NAMALWA (cell line): ENCODE measurements at regions not wholly inside any gene's neighbourhood (a gene's known extent, or its start where the extent isn't known, plus 50 kb on each side); places are given as distances from the start of the nearest gene placed in this dataset.
A peak's percentile ranks its signal among the peaks of the same experiment; 100 is the strongest.
"Not testable (repeated sequence)": the region's sequence is repeated elsewhere in the genome, so short reads cannot be mapped to it uniquely, and the experiment has no call there.

Source experiments
- DNase-seq: peaks from one replicate; pipeline ENCODE4 v3.0.0-alpha.2; 2015; ENCODE audit warnings: low spot score

DNA sequence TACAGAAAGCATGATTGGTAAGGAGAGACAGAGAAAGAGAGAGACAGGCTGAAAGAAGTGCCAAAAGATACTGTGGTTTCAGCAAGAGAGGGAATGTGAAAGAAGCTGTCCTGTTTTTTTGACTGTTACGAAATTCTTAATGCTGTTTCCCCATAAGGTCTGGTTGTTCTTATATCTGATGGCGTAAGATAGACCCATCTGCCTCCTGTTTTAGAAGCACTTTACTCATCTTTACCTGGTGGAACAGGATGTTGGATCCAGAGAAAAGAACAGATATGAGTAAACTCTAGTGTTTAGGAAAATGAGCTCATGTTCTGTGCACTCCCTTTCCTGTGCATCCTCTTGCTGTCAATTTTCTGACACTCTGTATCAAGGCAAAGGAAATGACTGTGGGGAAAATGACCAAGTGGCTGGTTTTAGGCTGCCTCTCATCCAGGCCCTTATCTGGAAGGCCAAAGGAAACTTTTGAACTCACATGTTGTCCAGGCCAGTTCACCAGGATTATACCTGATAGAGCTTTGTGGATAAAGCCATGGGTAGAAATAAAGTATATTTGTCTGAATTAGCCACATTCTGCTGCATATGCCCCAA, 311.7 kb upstream of the HTR2C start:
- no peak for DNase-seq

DNA sequence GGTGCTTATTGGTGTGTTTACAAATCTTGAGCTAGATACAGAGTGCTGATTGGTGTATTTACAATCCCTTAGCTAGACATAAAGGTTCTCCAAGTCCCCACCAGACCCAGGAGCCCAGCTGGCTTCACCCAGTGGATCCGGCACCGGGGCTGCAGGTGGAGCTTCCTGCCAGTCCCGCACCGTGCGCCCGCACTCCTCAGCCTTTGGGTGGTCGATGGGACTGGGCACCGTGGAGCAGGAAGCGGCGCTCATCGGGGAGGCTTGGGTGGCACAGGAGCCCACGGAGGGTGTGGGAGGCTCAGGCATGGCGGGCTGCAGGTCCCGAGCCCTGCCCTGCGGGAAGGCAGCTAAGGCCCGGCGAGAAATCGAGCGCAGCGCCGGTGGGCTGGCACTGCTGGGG, 313.5 kb upstream of the HTR2C start:
- not testable (repeated sequence) for DNase-seq

DNA sequence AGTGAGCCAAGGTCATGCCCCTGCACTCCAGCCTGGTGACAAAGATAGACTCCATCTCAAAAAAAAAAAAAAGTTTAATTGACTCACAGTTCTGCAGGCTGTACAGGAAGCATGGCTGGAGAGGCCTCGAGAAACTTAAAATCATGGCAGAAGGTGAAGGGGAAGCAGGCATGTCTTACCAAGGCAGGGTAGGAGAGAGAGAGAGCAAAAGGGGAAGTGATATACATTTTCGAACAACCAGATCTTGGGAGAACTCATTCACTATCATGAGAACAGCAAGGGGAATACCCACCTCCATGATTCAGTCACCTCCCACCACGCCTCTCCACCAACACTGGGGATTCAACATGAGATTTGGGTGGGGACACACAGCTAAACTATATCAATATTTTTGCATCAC, 315.2 kb upstream of the HTR2C start:
- no peak for DNase-seq

DNA sequence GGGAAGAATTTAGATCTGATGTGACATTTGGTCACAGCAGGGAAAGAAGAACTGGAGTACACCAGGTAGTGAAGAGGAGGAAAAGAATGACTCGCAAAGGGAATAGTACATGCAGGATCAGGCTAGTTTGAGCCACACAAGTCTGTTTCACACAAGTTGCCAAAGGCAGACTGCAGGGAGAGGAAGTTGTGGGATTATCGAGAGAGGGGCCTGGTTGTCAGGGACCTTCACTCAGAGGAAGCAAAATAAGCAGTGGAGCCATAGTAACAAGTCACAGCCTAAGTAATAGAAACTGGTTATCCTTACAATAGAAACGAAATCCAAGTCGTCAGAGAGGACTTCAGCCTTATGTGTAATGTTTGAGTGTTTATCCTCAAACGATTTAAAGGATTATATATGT, 316.7 kb upstream of the HTR2C start:
- no peak for DNase-seq

DNA sequence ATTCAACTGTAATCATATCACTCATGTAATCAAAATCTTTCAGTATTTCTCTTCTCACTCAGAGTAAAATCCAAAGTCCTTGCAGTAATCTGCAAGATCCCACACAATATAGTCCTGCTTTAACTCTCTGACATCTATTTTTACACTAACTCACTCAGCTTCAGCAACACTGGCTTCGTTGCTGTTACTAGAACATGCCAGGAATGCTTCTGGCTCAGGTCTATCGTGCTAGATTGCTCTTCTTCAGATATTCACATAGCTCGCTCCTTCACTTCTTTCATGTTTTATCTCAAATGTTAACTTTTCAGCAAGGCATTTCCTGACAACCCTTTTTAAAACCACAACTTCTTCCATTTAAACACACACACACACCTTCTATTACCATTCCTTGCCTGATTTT, 331.7 kb upstream of the HTR2C start:
- no peak for DNase-seq

DNA sequence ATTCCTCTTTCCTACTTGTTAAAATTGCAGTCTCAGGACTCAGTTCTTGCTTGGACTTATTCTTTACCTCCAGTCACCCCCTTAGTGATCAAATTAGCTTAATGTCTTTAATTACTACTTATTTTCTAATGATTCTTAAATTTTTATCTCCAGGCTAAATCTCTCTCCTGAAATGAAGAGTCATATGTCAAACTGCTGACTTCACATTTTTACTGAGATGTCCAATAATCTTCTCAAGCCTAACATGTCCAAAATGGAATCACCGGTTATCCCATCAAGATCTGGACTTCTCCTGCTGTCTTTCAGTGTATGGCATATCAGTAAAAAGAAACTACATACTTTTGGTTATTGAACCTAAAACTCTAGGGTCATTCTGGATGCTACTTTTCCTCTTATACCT, 332.3 kb upstream of the HTR2C start:
- DNase-seq, result no peak

DNA sequence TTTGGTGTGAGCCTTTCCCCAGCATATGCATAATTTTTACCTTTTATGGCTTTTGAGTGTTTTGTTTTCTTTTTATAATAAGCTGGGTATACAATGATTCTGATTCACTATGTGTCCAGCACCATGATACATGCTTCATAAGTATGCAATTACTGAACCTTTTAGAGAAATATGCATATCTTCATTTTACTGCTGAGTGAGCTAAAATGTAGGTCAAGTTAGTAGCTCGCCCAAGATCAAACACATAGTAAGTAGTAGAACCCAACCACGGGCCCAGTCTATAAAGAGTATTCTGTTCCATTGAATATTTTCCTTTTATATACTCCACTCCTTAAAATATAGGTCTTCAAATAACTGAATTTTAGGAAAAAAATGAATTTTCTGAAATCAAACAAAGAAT, 362.4 kb upstream of the HTR2C start:
- DNase-seq, result no peak

DNA sequence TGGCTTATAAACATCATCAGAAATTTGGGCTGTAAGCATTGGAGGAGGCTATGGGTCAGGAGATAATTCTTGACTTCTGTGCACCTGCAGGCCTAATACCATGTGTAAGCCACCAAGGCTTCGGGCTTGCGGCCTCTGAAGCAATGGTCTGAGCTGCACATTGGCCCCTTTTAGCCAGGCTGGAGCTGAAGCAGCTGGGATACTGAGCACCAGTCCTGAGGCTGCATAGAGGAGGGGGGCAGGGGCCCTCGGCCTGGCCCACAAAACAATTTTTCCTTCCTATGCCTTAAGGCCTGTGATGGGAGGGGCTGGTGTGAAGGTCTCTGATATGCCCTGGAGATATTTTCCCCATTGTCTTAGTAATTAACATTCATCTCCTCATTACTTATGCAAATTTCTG, 373.0 kb upstream of the HTR2C start:
- DNase-seq, result no peak

DNA sequence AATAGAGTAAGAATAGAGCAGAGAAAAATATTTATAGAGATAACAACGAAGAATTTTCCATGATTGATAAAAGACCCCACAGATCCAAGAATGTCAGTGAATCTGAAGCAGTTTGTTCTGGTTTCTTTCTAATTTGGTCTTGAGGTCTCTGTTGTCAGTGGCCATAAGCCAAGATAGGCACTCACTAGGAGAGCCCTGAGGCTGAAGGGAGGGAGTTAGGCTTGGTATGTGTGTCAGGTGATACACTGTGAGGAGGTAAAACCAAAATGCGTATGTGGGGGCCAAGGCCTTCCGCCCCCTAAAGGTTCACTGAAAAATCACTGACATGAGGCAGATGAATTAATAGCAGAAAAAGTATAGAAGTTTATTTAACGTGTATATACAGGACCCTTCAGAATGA, 382.3 kb upstream of the HTR2C start:
- no peak for DNase-seq

DNA sequence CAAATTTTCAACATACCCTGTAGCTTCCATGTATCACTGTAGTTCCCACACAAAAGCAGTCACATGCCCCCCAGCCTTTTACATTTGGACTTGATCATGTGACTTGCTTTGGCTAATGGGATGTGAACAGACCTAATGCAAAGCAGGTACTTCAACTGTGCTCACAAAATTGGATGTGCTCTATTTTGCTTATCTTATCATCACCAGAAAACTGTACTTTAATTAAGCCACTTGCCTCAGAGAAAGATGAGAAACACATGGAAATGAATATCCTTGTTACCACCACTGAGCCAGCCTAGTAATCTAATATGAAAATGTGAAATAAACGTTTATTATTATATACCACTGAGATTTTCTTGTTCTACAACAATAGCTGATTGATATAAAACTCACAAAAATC, 402.7 kb upstream of the HTR2C start:
- DNase-seq, result no peak

DNA sequence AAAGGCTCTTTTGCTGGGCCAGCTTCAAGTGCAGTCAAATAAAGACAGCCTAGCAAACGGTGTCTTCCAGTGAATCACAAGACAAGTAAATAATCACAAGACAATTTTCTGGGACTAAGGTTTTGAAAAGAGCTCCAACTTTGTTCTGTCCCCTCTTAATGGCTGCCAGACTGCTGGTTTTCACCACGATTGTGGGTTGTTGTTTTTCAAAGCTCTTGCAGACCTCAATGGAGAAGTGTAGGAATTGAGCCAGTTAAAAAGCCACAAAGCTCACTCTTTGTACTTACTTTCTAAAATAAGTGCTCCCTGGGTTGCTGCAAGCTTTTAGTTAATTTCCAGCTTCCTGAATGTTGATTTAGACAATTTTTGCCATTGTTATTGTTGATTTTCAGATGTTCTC, 405.8 kb upstream of the HTR2C start:
- no peak for DNase-seq

DNA sequence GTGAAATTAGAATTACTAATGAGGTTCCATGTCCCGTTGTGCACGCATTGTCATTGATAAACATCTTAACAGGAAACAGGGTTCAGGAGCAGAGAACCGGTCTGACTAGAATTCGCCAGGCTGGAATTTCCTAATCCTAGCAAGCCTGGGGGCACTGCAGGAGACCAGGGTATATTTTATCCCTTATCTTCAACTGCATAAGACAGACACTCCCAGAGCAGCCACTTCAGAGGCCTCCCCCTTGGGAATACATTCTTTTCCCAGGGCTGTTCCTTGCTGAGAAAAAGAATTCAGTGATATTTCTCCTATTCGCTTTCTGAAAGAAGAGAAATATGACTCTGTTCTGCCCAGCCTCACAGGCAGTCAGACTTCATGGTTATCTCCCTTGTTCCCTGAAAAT, 416.6 kb upstream of the HTR2C start:
- DNase-seq, result not testable (repeated sequence)

DNA sequence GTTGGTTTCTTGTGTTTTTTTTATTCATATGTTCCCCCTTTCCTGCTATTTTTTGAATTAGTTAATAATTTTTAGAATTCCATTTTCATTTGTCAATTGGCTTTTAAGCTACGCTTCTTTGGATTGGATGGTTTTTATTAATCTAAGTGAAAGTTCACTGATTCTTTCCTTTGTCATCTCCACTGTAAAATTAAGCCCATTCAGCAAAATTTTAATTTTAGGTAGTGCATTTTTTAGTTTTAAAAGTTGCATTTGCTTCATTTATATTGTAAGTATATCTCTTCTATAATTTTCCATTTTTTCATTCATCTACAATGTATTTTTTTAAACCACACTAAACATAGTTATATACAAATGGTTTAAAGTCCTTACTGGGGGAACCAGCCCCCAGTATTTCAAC, 417.3 kb upstream of the HTR2C start:
- DNase-seq, result no peak

DNA sequence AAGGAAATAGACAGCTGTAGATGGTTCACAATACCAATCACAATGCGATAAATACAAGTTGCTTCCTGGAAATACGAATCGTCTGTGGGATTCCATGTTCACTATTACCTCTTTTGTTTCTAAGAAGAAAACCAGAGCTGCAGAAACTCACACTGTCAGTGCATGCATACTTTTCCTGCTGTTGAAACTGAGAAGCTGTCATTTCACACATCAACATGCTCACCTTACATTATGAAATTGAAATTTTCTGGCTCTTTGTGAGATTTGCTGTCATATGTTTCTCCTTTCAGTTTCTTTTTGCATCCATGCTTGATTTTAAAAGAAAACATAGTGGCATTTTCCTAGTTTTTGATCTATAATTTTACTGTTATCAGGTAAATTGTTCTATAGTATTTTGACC, 418.3 kb upstream of the HTR2C start:
- DNase-seq, result no peak

DNA sequence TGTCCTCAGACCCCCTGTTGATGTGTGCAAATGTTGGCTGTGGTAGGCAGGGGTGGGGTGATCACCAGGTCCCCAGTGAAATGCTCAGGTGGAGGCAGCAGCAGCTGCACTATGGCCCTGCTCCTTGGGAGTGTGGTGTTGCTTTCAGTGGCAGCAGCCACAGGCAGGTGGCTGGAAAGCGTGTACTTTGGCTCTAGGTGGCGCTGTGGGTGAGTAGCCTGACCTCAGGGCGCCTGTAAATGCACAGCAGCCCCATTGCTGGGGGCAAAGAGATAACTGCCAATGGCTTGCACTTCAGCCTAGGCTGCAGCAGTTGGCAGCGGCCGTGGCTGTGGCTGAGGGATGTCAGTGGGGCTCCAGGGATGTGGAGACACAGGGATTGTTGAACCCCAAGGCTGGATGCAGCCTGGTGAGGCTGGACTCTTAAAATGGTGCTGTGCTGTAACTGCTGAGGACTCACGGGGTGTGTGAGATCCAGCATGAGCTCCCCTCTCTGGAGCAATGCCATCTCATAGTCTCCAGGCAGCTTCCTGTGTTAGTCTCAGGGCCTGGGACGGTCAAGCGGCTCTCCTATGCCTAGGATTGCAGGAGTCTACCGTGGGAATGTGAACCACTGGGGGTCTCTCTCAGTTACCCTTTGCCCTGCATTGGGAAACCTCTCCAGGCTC, 421.7 kb upstream of the HTR2C start:
- DNase-seq, result peak; percentile 8

DNA sequence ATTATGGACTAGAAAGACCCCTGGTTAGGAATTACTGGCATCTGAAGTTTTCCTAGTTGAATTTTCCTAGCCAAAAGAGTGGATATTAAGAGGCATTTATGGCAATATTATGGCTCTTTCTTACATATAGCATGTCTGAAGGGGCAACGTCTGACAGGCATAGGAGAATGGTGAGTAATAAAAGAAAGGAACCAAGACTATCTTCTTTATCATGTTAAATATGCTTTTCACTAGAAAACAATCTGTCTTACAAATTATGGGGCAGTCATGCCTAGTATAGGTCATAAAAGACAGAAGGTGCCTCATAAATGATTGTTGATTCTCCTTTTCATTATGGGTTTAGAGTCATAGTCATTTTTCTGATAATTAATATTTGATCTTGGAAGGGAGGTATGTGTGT, 431.1 kb upstream of the HTR2C start:
- DNase-seq, result no peak

DNA sequence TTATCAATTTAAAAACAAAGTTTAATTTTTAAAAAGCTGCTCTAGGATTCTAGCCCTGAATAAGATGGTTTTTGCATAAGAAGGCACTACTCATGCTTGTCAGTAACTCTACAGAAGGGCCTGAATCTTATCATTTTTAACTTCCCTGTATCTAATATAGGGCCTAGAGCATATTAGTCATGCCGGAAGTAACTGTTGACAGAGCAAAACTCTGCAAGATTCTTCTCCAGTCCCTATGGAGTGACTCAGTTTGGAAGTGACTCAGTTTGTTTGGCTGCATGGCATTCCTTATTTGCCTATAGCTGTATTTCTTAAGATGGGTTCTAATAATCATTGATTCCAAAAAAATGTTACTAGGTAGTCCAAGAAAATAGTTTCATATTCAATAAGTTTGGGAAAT, 431.8 kb upstream of the HTR2C start:
- DNase-seq, result no peak

DNA sequence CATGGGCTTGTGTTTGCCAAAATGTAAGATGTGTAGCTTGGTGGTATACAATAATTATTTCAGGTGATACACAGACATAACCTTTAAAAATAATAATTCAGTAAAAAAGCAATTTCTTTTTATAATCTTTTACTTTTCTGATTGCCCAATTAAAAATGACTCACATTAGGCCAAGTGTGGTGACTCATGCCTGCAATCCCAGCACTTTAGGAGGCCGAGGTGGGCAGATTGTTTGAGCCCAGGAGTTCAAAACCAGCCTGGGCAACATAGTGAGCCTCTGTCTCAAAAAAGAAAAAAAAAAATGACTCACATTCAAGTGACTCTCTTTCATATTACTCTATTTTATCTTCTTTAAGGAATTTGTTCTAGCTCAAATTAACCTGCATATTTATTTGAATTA, 449.4 kb upstream of the HTR2C start:
- DNase-seq, result no peak

DNA sequence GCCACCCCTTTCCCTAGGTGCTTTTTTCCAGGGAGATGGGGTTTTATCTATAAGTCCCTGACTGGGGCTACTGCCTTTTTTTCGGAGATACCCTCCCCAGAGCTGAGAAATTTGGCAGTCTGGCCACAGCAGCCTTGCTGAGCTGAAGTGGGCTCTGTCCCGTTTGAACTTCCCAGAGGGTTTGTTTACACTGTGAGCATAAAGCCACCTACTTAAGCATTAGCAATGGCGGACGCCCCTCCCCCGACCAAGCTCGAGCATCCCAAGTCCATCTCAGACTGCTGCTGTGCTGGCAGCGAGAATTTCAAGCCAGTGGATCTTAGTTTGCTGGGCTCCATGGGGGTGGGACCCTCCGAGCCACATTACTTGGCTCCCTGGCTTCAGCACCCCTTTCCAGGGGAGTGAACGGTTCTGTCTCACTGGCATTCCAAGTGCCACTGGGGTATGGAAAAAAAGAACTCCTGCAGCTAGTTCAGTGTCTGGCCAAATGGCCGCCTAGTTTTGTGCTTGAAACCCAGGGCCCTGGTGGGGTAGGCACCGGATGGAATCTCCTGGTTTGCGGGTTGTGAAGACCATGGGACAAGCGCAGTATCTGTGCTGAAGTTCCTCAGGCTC, 456.4 kb upstream of the HTR2C start:
- no peak for DNase-seq

DNA sequence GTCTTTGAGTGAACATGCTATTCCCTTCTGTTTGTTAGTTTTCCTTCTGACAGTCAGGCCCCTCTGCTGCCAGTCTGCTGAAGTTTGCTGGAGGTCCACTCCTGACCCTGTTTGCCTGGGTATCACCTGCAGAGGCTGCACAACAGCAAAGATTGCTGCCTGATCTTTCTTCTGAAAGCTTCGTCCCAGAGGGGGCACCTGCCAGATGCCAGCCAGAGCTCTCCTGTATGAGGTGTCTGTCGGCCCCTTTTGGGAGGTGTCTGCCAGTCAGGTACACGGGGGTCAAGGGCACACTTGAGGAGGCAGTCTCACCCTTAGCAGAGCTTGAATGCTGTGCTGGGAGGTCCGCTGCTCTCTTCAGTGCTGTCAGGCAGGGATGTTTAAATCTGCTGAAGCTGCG, 456.9 kb upstream of the HTR2C start:
- DNase-seq, result no peak

DNA sequence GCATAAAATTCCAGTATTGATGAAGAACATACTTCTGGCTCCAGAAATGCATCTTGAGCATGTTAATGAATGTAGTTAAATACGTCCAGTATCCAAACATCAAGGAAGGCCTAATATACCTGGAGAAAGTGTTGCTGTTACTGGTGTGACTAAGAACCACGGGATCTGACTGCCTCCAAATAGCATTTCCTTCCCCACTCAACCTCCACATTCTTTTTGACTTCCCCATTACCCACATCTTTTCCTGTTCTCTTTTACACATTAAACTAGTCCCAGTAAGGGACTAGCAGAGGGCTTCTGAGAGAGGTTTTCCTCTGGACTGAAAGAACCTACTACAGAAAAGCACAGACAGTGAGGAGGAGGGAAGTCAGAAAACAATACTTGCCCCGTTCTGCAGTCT, 482.8 kb upstream of the HTR2C start:
- DNase-seq, result no peak

DNA sequence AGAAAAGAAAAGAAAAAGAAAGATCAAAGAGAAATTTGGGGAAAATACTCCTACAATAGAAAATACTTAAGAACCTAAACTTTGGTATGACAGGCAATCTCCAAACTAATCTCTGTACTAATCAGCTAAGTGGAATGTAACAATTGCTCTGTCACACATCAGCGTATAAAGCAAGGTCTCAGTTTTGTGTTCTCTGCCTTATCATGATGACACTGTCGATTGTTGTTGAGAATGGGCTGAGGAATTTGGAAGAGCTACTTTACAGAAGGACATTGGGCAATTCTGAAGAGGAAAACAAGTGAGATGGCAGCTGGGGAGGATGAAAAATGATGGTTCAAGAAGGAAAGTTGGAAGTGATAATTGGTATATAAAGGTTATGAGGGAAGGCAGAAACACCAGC, 486.0 kb upstream of the HTR2C start:
- DNase-seq, result no peak

DNA sequence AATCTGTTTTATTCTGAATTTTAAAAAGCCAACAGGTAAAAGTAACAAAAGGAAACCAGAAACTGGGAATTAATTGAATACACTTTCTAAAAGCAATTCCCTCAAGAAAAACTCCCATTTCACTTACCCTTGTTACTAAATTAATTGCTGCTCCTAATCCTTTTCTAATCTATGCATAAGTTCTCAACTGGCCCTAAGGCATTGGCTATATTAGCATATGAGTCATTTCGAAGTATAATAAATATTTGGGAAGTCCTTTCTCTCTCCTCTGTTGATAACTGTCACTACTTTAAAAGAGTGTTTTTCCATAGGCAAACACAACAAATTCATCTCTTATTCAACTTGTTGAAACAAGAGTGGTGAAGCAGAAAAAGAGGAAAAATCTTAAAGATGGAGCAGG, 486.5 kb upstream of the HTR2C start:
- DNase-seq, result no peak

DNA sequence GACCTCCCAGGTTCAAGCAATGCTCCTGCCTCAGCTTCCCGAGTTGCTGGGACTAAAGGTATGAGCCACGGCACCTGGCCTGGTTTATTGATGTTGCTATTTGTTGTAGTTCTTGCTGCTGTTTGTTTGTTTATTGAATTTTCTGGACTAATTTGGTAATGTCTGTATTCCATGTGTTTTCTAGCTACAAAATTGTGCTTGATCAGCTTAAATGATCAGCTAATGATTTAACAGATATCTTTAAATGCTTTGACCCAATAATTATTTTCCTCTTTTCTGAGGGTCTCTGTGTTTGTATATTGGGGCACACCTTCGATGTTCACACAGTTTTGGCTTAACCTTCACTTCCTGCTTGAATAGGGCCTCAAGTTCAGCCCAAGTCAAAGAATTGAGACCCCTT, 488.1 kb upstream of the HTR2C start:
- DNase-seq, result no peak
